ENCODE measurements at regions not wholly inside any gene's neighbourhood (a gene's known extent, or its start where the extent isn't known, plus 50 kb on each side); places are given as distances from the start of the nearest gene placed in this dataset.

DNA sequence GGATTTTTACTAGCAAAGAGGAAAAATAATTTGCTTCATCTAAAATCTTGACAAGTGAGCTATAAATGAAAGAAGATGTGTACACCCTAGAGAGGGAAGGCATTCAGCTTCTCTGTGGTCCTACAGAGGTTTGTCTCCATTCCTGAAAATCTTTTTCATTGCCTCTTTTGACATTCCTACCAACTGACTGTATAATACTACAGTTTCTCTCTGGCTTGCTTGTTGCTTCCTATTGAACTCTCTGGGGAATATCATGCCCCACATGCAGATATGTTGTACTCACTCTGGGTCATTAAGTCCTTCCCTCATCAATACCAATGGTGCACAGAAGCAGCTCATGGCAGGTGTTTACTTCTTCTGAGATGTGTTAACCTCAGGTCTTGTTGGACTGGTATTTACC lies 371.2 kb upstream of the PLXNA2 start:
- no peak for TF ChIP-seq CTCF (IDR thresholded peaks at IDR 0.05)
- TF ChIP-seq POLR2AphosphoS5 (IDR thresholded peaks at IDR 0.05) = no peak
- TF ChIP-seq POLR2A (IDR thresholded peaks at IDR 0.05; ENCODE audit: low read depth) = no peak
